HG03565 (cell line): ENCODE measurements at regions not wholly inside any gene's neighbourhood (a gene's known extent, or its start where the extent isn't known, plus 50 kb on each side); places are given as distances from the start of the nearest gene placed in this dataset.
"Not testable (repeated sequence)": the region's sequence is repeated elsewhere in the genome, so short reads cannot be mapped to it uniquely, and the experiment has no call there.

Experiments used
- ATAC-seq: cut with Tn5 transposase; IDR thresholded peaks from one replicate; pipeline ENCODE4 v1.9.1; 2021; ENCODE audit warnings: mild to moderate bottlenecking, moderate library complexity; ENCODE audit not compliant: unreplicated experiment

- no peak for ATAC-seq
Measured at GRCh38 chr2:84057917-84058560, 401.0 kb downstream of the SUCLG1 start.

GRCh38 chr2:84055816-84056215, 403.3 kb downstream of the SUCLG1 start:
- ATAC-seq = no peak

GRCh38 chr2:84054577-84054976, 404.5 kb downstream of the SUCLG1 start:
- not testable (repeated sequence) for ATAC-seq

GRCh38 chr2:84052913-84053312, 406.2 kb downstream of the SUCLG1 start:
- ATAC-seq = no peak

GRCh38 chr2:84052043-84052442, 407.0 kb downstream of the SUCLG1 start:
- ATAC-seq = no peak

GRCh38 chr2:84048964-84049363, 410.1 kb downstream of the SUCLG1 start:
- no peak for ATAC-seq

- ATAC-seq = no peak
Measured at GRCh38 chr2:84041506-84041905, 417.6 kb downstream of the SUCLG1 start.

- no peak for ATAC-seq
Measured at GRCh38 chr2:84040281-84040680, 418.8 kb downstream of the SUCLG1 start.

GRCh38 chr2:84038866-84039265, 420.2 kb downstream of the SUCLG1 start:
- no peak for ATAC-seq

GRCh38 chr2:84033347-84033974, 425.6 kb downstream of the SUCLG1 start:
- ATAC-seq = no peak

GRCh38 chr2:84031312-84032050, 427.6 kb downstream of the SUCLG1 start:
- no peak for ATAC-seq

- ATAC-seq = no peak
Measured at GRCh38 chr2:84029903-84030575, 429.0 kb downstream of the SUCLG1 start.

GRCh38 chr2:84026818-84027217, 432.3 kb downstream of the SUCLG1 start:
- ATAC-seq = no peak

- ATAC-seq = peak; percentile 56
Measured at GRCh38 chr2:84022810-84023431, 436.2 kb downstream of the SUCLG1 start.

GRCh38 chr2:84017010-84017409, 442.1 kb downstream of the SUCLG1 start:
- no peak for ATAC-seq

- ATAC-seq = no peak
Measured at GRCh38 chr2:84016183-84016582, 442.9 kb downstream of the SUCLG1 start.

- ATAC-seq = no peak
Measured at GRCh38 chr2:83997889-83998288, 461.2 kb downstream of the SUCLG1 start.

GRCh38 chr2:83994633-83995179, 464.4 kb downstream of the SUCLG1 start:
- ATAC-seq = no peak

- no peak for ATAC-seq
Measured at GRCh38 chr2:83993873-83994632, 465.0 kb downstream of the SUCLG1 start.

GRCh38 chr2:83991992-83992391, 467.1 kb downstream of the SUCLG1 start:
- no peak for ATAC-seq
